SK-N-SH treated with all-trans-retinoic acid at 6 μM for 48 hours (cell line): ENCODE measurements at regions not wholly inside any gene's neighbourhood (a gene's known extent, or its start where the extent isn't known, plus 50 kb on each side); places are given as distances from the start of the nearest gene placed in this dataset.

Source experiments
- ATAC-seq: fragments of 200-7000 bp; cut with Tn5 transposase; 3 replicates; pipeline ENCODE4 v1.9.1; 2020; ENCODE audit warnings: mild to moderate bottlenecking, moderate library complexity
- ARNTL ChIP-seq: fragments of 450-650 bp; formaldehyde crosslinking; IDR thresholded peaks from 2 replicates; pipeline ENCODE4 v1.5.0; 2020; ENCODE audit warnings: low read depth, mild to moderate bottlenecking, moderate library complexity, borderline replicate concordance
- BACH2 ChIP-seq: fragments of 250-450 bp; sonication (Bioruptor Pico); IDR thresholded peaks from 2 replicates; pipeline ENCODE4 v1.9.0; 2021; ENCODE audit warnings: mild to moderate bottlenecking, borderline replicate concordance
- CSDC2 ChIP-seq: fragments of 250-450 bp; sonication (Bioruptor Pico); IDR thresholded peaks from 2 replicates; pipeline ENCODE4 v1.5.0; 2020; ENCODE audit warnings: mild to moderate bottlenecking, moderate library complexity
- ESRRG ChIP-seq: fragments of 250-450 bp; sonication (Bioruptor Pico); IDR thresholded peaks from 2 replicates; pipeline ENCODE4 v1.6.1; 2021; ENCODE audit warnings: mild to moderate bottlenecking
- GLIS3 ChIP-seq: fragments of 250-450 bp; sonication (Bioruptor Pico); IDR thresholded peaks from 2 replicates; pipeline ENCODE4 v1.5.0; 2020; ENCODE audit warnings: mild to moderate bottlenecking, moderate library complexity
- ISL1 ChIP-seq: fragments of 250-450 bp; sonication (Bioruptor Pico); IDR thresholded peaks from 2 replicates; pipeline ENCODE4 v2.1.2; 2022; ENCODE audit warnings: mild to moderate bottlenecking, moderate library complexity
- OSR1 ChIP-seq: fragments of 250-450 bp; sonication (Bioruptor Pico); IDR thresholded peaks from 2 replicates; pipeline ENCODE4 v1.8.0; 2022; ENCODE audit warnings: moderate library complexity, mild to moderate bottlenecking, inconsistent platforms
- PPARA ChIP-seq: fragments of 250-450 bp; sonication (Bioruptor Pico); IDR thresholded peaks from 2 replicates; pipeline ENCODE4 v1.5.0; 2020; ENCODE audit warnings: mild to moderate bottlenecking, borderline replicate concordance
- RARB ChIP-seq: fragments of 250-450 bp; sonication (Bioruptor Pico); IDR thresholded peaks from 2 replicates; pipeline ENCODE4 v1.8.0; 2021; ENCODE audit warnings: mild to moderate bottlenecking, moderate library complexity
- SNAI2 ChIP-seq: fragments of 250-450 bp; sonication (Bioruptor Pico); IDR thresholded peaks from 2 replicates; pipeline ENCODE4 v1.5.0; 2020; ENCODE audit warnings: mild to moderate bottlenecking, moderate library complexity
- TCF4 ChIP-seq: fragments of 250-450 bp; sonication (Bioruptor Pico); IDR thresholded peaks from 2 replicates; pipeline ENCODE4 v1.8.0; 2021; ENCODE audit warnings: mild to moderate bottlenecking, moderate library complexity, borderline replicate concordance
- TOX ChIP-seq: fragments of 250-450 bp; sonication (Bioruptor Pico); IDR thresholded peaks from 2 replicates; pipeline ENCODE4 v1.8.0; 2021; ENCODE audit warnings: mild to moderate bottlenecking, moderate library complexity, borderline replicate concordance
- ZC3H10 ChIP-seq: fragments of 250-450 bp; sonication (Bioruptor Pico); IDR thresholded peaks from 2 replicates; pipeline ENCODE4 v1.5.1; 2021; ENCODE audit warnings: mild to moderate bottlenecking, moderate library complexity
- ZFP3 ChIP-seq: fragments of 250-450 bp; sonication (Bioruptor Pico); IDR thresholded peaks from 2 replicates; pipeline ENCODE4 v1.5.0; 2020; ENCODE audit warnings: mild to moderate bottlenecking, moderate library complexity
- ZFP30 ChIP-seq: fragments of 450-650 bp; formaldehyde crosslinking; IDR thresholded peaks from 2 replicates; pipeline ENCODE4 v1.5.0; 2022; ENCODE audit warnings: mild to moderate bottlenecking, moderate library complexity
- ZNF565 ChIP-seq: fragments of 450-650 bp; formaldehyde crosslinking; conservative IDR thresholded peaks from 2 replicates; pipeline ENCODE4 v1.5.0; 2020; ENCODE audit warnings: low read depth, mild to moderate bottlenecking, moderate library complexity
- ZNF70 ChIP-seq: fragments of 450-650 bp; formaldehyde crosslinking; IDR thresholded peaks from 2 replicates; pipeline ENCODE4 v1.5.0; 2020; ENCODE audit warnings: mild to moderate bottlenecking, moderate library complexity
- ZNF8 ChIP-seq: fragments of 450-650 bp; formaldehyde crosslinking; IDR thresholded peaks from 2 replicates; pipeline ENCODE4 v1.5.0; 2020; ENCODE audit warnings: mild to moderate bottlenecking, moderate library complexity
- TF ChIP-seq, protein P1 (sequence below): fragments of 250-450 bp; sonication (Bioruptor Pico); IDR thresholded peaks from 2 replicates; pipeline ENCODE4 v1.5.0; 2020; ENCODE audit warnings: mild to moderate bottlenecking, moderate library complexity
- TF ChIP-seq, protein P2 (sequence below): fragments of 250-450 bp; sonication (Bioruptor Pico); IDR thresholded peaks from 2 replicates; pipeline ENCODE4 v1.5.1; 2020; ENCODE audit warnings: low read depth, mild to moderate bottlenecking, moderate library complexity
- TF ChIP-seq, protein P3 (sequence below): fragments of 250-450 bp; sonication (Bioruptor Pico); IDR thresholded peaks from 2 replicates; pipeline ENCODE4 v1.8.0; 2021; ENCODE audit warnings: low read depth, mild to moderate bottlenecking, moderate library complexity, borderline replicate concordance
- TF ChIP-seq, protein P4 (sequence below): fragments of 250-450 bp; sonication (Bioruptor Pico); IDR thresholded peaks from 2 replicates; pipeline ENCODE4 v1.8.0; 2020; ENCODE audit warnings: mild to moderate bottlenecking, moderate library complexity, borderline replicate concordance

DNA sequence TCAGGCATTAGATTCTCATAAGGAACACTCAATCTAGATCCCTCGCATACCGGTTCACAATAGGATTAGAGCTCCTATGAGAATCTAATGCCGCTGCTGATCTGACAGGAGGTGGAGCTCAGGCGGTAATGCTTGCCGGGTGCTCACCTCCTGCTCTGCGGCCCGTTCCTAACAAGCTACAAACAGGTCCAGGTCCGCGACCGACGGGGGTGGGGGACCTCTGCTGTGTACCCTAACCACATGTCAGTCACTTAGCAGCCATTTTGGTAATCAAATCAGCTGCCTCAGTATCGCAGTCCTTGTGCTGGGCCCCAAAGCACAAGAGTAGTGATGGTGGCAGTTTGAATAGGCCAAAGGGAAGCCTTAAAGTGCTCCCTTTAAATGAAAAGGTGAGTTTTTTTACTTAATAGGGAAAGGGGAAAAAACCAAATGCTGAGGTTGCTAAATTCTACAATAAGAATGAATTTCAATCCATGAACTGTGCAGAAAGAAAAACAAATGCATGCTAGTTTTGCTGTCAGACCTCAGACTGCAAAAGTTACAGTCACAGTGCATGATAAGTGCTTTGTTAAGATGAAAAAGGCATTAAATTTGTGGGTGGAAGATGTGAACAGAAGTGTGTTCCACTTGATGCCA is 67.0 kb upstream of the TNPO1 start:
- no peak for ATAC-seq
- TF ChIP-seq ZC3H10 (CRISPR knock-in tag) (no peak), ZNF8 (no peak), ZFP30 (no peak), ZFP3 (no peak)
- TF ChIP-seq, protein P1, sequence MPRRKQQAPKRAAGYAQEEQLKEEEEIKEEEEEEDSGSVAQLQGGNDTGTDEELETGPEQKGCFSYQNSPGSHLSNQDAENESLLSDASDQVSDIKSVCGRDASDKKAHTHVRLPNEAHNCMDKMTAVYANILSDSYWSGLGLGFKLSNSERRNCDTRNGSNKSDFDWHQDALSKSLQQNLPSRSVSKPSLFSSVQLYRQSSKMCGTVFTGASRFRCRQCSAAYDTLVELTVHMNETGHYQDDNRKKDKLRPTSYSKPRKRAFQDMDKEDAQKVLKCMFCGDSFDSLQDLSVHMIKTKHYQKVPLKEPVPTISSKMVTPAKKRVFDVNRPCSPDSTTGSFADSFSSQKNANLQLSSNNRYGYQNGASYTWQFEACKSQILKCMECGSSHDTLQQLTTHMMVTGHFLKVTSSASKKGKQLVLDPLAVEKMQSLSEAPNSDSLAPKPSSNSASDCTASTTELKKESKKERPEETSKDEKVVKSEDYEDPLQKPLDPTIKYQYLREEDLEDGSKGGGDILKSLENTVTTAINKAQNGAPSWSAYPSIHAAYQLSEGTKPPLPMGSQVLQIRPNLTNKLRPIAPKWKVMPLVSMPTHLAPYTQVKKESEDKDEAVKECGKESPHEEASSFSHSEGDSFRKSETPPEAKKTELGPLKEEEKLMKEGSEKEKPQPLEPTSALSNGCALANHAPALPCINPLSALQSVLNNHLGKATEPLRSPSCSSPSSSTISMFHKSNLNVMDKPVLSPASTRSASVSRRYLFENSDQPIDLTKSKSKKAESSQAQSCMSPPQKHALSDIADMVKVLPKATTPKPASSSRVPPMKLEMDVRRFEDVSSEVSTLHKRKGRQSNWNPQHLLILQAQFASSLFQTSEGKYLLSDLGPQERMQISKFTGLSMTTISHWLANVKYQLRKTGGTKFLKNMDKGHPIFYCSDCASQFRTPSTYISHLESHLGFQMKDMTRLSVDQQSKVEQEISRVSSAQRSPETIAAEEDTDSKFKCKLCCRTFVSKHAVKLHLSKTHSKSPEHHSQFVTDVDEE (CRISPR knock-in tag), result no peak
- TF ChIP-seq, protein P2, sequence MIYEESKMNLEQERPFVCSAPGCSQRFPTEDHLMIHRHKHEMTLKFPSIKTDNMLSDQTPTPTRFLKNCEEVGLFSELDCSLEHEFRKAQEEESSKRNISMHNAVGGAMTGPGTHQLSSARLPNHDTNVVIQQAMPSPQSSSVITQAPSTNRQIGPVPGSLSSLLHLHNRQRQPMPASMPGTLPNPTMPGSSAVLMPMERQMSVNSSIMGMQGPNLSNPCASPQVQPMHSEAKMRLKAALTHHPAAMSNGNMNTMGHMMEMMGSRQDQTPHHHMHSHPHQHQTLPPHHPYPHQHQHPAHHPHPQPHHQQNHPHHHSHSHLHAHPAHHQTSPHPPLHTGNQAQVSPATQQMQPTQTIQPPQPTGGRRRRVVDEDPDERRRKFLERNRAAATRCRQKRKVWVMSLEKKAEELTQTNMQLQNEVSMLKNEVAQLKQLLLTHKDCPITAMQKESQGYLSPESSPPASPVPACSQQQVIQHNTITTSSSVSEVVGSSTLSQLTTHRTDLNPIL (CRISPR knock-in tag), result no peak

DNA sequence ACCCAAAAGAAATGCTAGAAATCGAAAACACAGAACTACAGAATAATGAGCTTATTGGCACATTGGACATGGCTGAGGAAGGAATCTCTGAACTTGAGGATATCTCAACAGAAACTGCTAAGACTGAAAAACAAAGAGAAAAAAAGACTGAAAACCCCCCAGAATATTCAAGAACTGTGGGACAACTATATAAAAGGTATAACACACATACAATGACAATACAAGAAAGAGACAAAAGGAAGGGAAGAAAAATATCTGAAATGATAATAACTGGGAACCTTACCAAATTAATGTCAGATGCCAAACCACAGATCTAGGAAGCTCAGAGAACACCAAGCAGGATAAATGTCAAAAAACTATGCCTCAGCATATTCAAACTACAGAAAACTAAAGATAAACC is 68.6 kb upstream of the TNPO1 start:
- no peak for ATAC-seq
- TF ChIP-seq BACH2 (CRISPR knock-in tag) (no peak), ZNF565 (no peak), ZFP3 (no peak), CSDC2 (CRISPR knock-in tag) (no peak), ZC3H10 (CRISPR knock-in tag) (no peak), RARB (CRISPR knock-in tag) (no peak)
- TF ChIP-seq, protein P2 (CRISPR knock-in tag), result no peak
- TF ChIP-seq, all 23 proteins: peak for 0

DNA sequence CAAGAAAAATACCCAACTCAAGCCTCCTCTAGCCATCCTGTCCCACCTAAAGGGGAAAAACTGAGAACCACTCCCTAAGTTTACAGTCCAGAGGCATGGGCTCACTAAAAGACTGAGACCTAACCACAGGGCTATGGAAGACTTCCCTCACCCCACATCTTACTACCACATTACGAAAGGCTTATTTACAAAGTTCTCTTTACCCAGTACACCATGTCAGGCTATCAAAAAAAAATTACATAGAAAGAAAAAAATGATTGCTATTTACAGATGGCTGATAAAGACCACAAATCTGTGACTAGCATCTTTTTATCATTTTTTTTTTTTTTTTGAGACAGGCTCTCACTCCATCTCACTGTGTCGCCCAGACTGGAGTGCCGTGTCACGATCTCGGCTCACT is 69.7 kb upstream of the TNPO1 start:
- ATAC-seq, result no peak
- TF ChIP-seq, protein P1 (CRISPR knock-in tag), result no peak
- TF ChIP-seq ZNF70 (CRISPR knock-in tag) (no peak), ARNTL (no peak), ZC3H10 (CRISPR knock-in tag) (no peak), ZFP3 (no peak), TOX (CRISPR knock-in tag) (no peak), TCF4 (CRISPR knock-in tag) (no peak), BACH2 (CRISPR knock-in tag) (no peak), ESRRG (CRISPR knock-in tag) (no peak), ZNF565 (no peak), GLIS3 (CRISPR knock-in tag) (no peak), PPARA (CRISPR knock-in tag) (no peak), OSR1 (CRISPR knock-in tag) (no peak), CSDC2 (CRISPR knock-in tag) (no peak), SNAI2 (CRISPR knock-in tag) (no peak), ZNF8 (no peak), ISL1 (CRISPR knock-in tag) (no peak)
- TF ChIP-seq, protein P3, sequence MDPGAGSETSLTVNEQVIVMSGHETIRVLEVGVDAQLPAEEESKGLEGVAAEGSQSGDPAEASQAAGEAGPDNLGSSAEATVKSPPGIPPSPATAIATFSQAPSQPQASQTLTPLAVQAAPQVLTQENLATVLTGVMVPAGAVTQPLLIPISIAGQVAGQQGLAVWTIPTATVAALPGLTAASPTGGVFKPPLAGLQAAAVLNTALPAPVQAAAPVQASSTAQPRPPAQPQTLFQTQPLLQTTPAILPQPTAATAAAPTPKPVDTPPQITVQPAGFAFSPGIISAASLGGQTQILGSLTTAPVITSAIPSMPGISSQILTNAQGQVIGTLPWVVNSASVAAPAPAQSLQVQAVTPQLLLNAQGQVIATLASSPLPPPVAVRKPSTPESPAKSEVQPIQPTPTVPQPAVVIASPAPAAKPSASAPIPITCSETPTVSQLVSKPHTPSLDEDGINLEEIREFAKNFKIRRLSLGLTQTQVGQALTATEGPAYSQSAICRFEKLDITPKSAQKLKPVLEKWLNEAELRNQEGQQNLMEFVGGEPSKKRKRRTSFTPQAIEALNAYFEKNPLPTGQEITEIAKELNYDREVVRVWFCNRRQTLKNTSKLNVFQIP (CRISPR knock-in tag), result no peak
- TF ChIP-seq, protein P2 (CRISPR knock-in tag), result no peak
- TF ChIP-seq, protein P4, sequence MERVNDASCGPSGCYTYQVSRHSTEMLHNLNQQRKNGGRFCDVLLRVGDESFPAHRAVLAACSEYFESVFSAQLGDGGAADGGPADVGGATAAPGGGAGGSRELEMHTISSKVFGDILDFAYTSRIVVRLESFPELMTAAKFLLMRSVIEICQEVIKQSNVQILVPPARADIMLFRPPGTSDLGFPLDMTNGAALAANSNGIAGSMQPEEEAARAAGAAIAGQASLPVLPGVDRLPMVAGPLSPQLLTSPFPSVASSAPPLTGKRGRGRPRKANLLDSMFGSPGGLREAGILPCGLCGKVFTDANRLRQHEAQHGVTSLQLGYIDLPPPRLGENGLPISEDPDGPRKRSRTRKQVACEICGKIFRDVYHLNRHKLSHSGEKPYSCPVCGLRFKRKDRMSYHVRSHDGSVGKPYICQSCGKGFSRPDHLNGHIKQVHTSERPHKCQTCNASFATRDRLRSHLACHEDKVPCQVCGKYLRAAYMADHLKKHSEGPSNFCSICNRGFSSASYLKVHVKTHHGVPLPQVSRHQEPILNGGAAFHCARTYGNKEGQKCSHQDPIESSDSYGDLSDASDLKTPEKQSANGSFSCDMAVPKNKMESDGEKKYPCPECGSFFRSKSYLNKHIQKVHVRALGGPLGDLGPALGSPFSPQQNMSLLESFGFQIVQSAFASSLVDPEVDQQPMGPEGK (CRISPR knock-in tag), result no peak
